ENCODE measurements at regions not wholly inside any gene's neighbourhood (a gene's known extent, or its start where the extent isn't known, plus 50 kb on each side); places are given as distances from the start of the nearest gene placed in this dataset.

- no peaks in the 10 kb centered on the region for H3K9me3 ChIP-seq
- ATAC-seq (no peak), DNase-seq (no peak)
- no peaks in the 10 kb centered on the region for H3K27me3 ChIP-seq
- no peak overlapping the region for H3K4me3 ChIP-seq
- no peak for TF ChIP-seq CTCF (IDR thresholded peaks at IDR 0.05)
- no peaks in the 10 kb centered on the region for H3K36me3 ChIP-seq
- no peak overlapping the region for H3K27ac ChIP-seq
- intact Hi-C loops (cut with DNase I) = no loop called here
- no peaks in the 10 kb centered on the region for H3K4me1 ChIP-seq
Measured at GRCh38 chr5:164563370-164563769, 1058.0 kb downstream of the MAT2B start.

- H3K27ac ChIP-seq = no peak overlapping the region
- H3K9me3 ChIP-seq = no peaks in the 10 kb centered on the region
- no peak overlapping the region for H3K4me3 ChIP-seq
- intact Hi-C loops (cut with DNase I) = no loop called here
- no peaks in the 10 kb centered on the region for H3K36me3 ChIP-seq
- DNase-seq = no peak
- no peak for TF ChIP-seq CTCF (IDR thresholded peaks at IDR 0.05)
- ATAC-seq = no peak
- H3K27me3 ChIP-seq = no peaks in the 10 kb centered on the region
- no peaks in the 10 kb centered on the region for H3K4me1 ChIP-seq
Measured at GRCh38 chr5:164573397-164573796, 1068.0 kb downstream of the MAT2B start.

GRCh38 chr5:164577201-164577600 is 1071.8 kb downstream of the MAT2B start:
- no peaks in the 10 kb centered on the region for H3K27me3 ChIP-seq
- intact Hi-C loops (cut with DNase I) = no loop called here
- TF ChIP-seq CTCF (IDR thresholded peaks at IDR 0.05) = no peak
- H3K4me3 ChIP-seq = no peak overlapping the region
- no peaks in the 10 kb centered on the region for H3K4me1 ChIP-seq
- no peak overlapping the region for H3K27ac ChIP-seq
- DNase-seq (no peak), ATAC-seq (no peak)
- no peaks in the 10 kb centered on the region for H3K36me3 ChIP-seq
- H3K9me3 ChIP-seq = no peaks in the 10 kb centered on the region

DNA sequence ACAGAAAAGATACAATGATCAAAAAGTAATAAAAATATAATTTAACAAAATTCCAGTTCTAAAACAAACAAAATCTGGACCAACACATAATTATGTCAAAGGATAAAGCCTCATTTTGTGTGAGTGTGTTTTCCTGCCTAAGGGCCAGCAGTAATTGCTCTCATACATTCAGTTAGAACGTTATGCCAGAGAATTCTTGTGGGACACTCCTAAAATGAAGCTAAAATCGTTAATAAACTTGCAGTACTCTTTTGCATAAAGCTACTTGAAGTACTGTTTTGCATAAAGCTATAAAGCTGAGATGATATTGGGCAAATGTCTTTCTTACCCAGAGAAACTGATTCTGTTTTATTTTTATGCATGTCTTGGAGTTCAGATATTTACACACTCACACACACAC is 1072.3 kb downstream of the MAT2B start:
- intact Hi-C loops (cut with DNase I) = no loop called here
- ATAC-seq (no peak), DNase-seq (no peak)
- Histone ChIP-seq H3K36me3 (no peaks in the 10 kb centered on the region), H3K9me3 (no peaks in the 10 kb centered on the region), H3K27me3 (no peaks in the 10 kb centered on the region), H3K27ac (no peak overlapping the region), H3K4me1 (no peaks in the 10 kb centered on the region), H3K4me3 (no peak overlapping the region)
- no peak for TF ChIP-seq CTCF (IDR thresholded peaks at IDR 0.05)

- Histone ChIP-seq H3K36me3 (no peaks in the 10 kb centered on the region), H3K27ac (no peak overlapping the region), H3K4me3 (no peak overlapping the region), H3K4me1 (no peaks in the 10 kb centered on the region), H3K9me3 (no peaks in the 10 kb centered on the region), H3K27me3 (no peaks in the 10 kb centered on the region)
- ATAC-seq = no peak
- no peak for TF ChIP-seq CTCF (IDR thresholded peaks at IDR 0.05)
- intact Hi-C loops (cut with DNase I) = no loop called here
- DNase-seq = no peak
Measured at GRCh38 chr5:164578401-164578800, 1073.0 kb downstream of the MAT2B start.

DNA sequence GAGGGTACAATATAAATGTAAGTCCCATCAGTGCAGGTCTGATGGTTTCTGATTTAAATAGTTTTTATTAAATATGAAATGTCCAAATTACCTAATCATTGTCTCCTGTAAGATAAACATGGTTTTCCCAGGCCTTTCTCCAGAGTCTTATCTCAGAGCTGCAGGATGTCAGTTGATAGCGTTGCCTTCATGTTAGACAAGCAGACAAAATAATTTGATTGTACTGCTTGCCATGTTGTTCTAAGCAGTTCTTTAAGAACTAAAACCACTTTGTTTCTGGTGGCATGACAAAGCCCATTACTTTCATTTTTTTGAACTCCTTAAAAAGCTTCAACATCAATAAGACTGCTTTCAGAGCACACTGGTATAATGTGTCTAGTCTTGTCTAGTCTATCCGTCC is 1073.5 kb downstream of the MAT2B start:
- no peaks in the 10 kb centered on the region for H3K9me3 ChIP-seq
- no peak overlapping the region for H3K4me3 ChIP-seq
- TF ChIP-seq CTCF (IDR thresholded peaks at IDR 0.05) = no peak
- no peaks in the 10 kb centered on the region for H3K27me3 ChIP-seq
- no peaks in the 10 kb centered on the region for H3K4me1 ChIP-seq
- H3K36me3 ChIP-seq = no peaks in the 10 kb centered on the region
- intact Hi-C loops (cut with DNase I) = no loop called here
- DNase-seq (no peak), ATAC-seq (no peak)
- H3K27ac ChIP-seq = no peak overlapping the region

Data from upper lobe of right lung (tissue), 1 donor.